T follicular helper cell (primary cell): ENCODE measurements at regions not wholly inside any gene's neighbourhood (a gene's known extent, or its start where the extent isn't known, plus 50 kb on each side); places are given as distances from the start of the nearest gene placed in this dataset.

Experiments
- DNase-seq: peaks from one replicate; pipeline ENCODE4 v3.0.0-alpha.2; 2020; ENCODE audit warnings: low read depth

DNA sequence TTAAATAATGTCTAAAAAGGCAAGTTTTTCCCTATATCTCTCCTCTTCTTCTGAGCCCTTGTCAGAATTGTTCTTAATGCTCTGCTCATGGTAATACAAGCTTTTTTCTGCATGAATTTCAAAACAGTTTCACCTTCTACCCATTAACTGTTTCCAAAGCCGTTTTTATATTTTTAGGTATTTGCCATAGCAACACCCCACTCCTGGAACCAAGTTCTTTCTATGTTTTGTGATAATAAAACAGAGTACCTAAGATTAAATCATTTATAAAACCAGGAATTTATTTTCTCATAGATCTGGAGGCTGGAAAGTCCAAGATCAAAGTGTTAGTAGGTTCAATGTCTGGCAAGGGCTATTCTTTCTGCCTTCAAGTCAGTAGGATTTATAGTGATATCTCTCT, 497.4 kb downstream of the ETS1 start:
- DNase-seq: no peak

GRCh38 chr11:128086794-128087193, 500.6 kb downstream of the ETS1 start:
- no peak for DNase-seq

DNA sequence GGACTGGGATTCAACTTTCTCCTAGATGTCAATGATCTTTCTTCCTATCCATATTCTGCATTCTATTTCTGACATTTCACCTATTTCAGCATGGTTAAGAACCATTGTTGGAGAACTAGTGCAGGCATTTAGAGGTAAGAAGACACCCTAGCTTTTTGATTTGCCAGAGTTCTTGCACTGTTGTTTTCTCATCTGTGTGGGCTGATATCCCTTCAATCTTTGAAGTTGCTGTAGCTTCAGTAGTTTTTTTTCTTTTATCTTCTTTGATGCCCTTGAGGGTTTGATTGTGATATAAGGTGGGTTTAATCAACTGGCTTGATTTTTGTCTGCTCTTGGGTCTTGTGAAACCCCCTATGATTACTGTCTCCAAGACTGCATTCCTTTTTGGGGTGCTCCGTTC, 502.1 kb downstream of the ETS1 start:
- DNase-seq: no peak

- DNase-seq: no peak
Observed at GRCh38 chr11:128082574-128082973, 504.8 kb downstream of the ETS1 start.

DNA sequence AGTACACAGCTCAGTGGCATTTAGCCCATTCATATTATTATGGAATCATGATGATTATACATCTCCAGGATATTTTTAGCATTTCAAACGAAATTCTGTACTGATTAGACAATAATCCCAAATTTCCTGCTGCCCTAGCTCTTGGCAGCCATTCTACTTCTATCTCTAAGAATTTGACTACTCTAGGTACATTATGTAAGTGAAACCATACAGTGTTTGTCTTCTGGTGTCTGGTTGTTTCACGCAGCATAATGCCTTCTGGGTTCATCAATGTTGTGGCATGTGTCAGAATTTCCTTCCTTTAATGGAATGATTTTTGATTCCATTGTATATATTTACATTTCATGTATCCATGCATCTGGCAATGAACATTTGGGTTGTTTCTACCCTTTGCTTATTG, 517.7 kb downstream of the ETS1 start:
- DNase-seq: no peak

DNA sequence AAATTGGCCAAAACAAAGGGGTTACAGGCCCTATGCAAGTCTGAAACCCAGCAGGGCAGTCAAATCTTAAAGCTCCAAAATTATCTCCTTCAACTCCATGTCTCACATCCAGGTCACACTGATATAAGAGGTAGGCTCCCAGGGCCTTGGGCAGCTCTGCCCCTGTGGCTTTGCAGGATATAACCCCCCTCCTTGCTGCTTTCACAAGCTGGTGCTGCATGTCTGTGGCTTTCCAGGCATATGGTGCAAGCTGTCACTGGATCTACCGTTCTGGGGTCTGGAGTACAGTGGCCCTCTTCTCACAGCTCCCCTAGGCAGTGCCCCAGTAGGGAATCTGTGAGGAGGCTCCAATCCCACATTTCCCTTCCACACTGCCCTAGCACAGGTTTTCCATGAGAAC, 519.6 kb downstream of the ETS1 start:
- no peak for DNase-seq

DNA sequence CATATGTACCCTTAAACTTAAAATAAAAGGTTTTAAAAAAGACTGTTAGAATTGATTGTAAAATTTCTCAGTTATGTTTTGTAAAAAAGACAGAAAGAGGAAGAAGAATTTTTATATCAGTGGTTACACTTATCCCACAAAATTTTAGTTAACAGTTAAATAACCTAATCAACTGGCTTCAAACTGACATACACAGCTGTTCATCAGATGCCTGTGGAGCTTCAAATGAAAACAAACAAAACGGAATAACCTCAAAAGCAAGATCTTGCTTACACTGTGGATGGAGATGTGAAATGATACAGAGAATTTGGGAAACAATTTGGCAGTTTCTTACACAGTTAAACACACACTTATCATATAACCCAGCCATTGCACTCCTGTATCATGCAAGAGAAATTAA, 521.0 kb downstream of the ETS1 start:
- DNase-seq: no peak

- no peak for DNase-seq
Observed at GRCh38 chr11:128061281-128061871, 526.0 kb downstream of the ETS1 start.

DNA sequence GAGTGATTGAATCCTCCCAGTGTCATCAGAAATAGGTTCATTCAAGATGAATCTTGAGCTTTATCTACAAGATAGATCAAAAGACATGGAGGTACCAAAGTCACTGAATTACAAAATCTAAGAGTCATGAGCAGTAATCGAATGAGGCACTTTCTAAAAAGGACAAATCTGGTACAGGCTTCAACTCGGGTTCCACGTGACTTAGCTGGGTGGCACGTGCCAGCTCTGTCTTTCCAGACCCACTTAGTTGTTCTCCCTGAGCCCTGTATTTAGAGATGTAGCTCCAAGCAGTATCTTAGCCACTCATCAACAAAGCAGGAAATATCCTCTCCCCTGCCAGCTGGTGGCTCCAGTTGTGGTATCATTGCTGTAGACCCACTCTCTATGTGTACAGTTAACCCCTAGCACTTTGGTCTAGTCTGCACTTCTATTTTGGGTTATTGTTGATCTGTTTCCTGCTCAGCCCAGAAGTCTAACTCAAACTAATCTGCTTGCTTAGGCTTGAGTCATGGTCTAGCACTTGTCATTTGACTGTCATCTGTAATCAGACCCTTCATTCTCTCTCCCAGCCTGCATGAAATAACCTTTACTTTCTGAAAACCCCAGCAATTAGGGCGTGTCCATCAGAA, 528.7 kb downstream of the ETS1 start:
- DNase-seq: no peak

GRCh38 chr11:128057786-128058395, 529.5 kb downstream of the ETS1 start:
- no peak for DNase-seq

- no peak for DNase-seq
Observed at GRCh38 chr11:128055576-128056217, 531.7 kb downstream of the ETS1 start.

DNA sequence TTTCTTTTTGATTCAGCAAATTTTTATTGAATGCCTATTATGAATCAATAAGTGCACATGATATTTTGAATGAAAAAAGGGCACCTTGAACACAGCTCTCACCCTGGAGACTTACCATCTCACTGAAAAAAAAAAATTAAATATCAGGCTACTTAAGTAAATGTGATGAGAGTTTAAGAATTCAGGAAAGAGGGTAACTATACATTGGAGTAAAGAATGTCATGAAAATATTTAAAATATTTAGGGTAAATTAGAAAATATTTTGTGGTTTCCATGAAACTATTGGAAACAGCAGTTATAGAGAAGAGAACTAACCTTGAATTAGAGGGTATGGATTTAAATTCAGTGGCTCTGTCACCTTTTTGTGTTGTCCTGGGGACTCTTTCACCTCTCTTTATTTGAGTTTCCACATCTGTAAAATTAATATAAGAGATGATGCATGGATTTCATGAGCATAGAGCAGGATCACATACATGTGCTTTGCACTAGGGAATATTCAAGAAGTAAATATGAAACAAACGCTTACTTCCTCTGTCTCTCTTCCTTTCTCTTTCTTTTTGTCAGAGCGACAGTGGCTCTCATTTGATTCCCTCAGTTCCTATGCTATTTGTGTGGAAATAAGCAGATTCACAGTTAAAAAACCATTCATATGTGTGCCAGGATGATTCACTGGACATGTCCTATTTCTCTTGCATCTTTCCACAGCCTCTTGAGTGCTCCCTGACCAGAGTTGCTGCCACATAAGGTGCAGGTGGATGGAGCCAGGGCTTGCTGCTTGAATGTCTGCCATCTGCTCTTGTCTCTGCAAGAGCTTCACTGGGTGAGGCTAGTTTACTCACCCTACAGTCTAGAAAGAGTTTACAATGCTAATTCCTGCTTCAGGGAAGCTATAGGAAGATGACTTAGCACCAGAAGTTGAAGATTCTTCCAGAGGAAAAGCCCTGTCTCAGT, 533.1 kb downstream of the ETS1 start:
- no peak for DNase-seq

DNA sequence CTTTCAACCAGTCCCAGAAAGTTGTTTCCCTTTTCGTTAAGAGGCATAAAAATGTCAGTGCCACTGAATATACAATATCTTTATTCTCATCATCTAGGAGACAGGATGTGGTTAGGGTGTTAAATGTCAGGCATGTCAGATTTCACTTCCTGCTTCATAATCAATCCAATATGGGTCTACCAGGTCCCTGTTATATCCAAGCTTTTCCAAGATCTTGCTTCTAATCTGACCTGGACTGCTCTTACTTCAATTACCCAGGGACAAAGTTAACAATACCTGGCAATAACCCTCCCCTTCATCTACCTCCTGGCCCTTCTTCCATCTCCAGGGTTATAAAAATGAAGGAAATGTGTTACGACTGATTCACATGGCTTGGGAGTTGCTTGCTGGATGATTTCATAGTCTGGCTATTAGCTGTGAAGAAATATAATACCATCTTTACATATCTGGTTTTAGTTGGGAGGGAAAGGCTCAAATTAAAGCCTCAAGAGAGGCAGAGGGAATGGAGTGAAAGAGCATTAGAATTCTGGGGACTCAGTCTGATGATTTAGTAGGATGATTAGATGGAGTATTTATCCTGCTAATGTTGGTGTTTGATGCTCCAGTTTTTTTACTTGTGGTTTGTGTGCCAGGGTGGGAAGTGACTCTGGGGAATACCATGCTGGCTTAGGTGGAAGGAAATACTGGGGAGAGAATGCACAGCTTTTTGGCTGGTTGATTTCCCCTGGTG, 534.3 kb downstream of the ETS1 start:
- no peak for DNase-seq

- DNase-seq: no peak
Observed at GRCh38 chr11:128048121-128048520, 539.2 kb downstream of the ETS1 start.

GRCh38 chr11:128047026-128047425, 540.3 kb downstream of the ETS1 start:
- DNase-seq: no peak

DNA sequence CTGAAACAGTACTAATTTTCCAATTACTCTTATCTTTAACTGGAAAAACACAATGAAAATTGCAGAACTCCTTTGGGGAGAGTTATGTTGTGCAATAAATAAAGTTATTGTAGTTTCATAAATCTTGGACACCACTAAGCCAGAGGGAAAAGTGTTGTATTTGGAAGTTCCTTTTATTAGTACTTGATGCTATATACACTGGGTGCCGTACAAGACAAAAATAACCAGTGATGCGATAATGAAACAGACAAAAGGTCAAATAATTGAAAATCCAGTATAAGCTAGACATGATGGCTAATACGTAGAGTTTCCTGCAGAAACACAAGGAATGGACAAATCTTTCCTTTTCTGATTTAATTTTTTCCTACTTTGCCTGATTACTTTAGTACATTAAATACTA, 541.1 kb downstream of the ETS1 start:
- DNase-seq: no peak

GRCh38 chr11:128045094-128045725, 542.1 kb downstream of the ETS1 start:
- DNase-seq: no peak

- DNase-seq: no peak
Observed at GRCh38 chr11:128042290-128042751, 545.0 kb downstream of the ETS1 start.

DNA sequence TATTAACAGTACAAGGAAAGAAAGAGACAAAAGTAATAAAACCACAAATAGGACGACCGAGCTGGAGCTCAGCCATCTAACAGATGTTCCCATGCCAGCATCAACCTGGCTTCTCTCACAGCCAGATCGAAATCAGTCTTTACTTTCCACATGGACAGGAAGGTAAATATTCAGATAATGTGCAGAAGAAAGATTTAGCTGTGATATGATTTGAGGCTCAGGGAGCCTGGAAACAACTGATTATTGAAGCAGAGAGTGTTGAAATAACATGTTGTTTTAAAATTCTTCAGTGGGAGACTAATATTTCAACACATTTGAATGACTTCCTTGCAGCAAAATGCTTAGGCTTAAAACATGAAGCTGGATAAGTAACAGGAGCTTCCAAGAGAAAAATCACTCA, 546.8 kb downstream of the ETS1 start:
- no peak for DNase-seq

- peak; percentile 60 for DNase-seq
Observed at GRCh38 chr11:128039140-128040021, 548.0 kb downstream of the ETS1 start.
